ENCODE measurements at regions not wholly inside any gene's neighbourhood (a gene's known extent, or its start where the extent isn't known, plus 50 kb on each side); places are given as distances from the start of the nearest gene placed in this dataset.

DNA sequence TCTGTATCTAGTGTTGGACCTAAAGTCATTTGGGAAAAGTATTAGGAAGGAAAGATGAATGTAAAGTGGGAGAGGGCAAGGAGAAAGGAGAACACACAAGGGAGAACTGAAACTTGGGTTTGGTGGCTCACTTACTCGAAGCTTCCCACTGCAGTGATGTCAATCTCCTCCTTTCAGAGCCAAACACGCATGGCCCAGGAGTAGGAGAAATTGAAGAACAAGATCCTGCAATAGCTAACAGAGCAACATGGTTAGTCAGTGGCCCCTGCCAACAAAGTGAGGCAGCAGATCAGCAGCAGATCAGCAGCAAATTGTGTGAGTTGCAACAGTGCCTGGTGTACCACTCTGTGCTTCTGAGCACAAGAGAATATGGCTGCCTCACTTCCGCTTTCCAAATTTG is 366.4 kb downstream of the PSAT1 start:
- H3K4me1 ChIP-seq (ENCODE audit: control insufficient read depth, insufficient read depth, low read length), result peaks cover 5% of the 10 kb centered on the region; the same call in 1 of the 2 replicates

DNA sequence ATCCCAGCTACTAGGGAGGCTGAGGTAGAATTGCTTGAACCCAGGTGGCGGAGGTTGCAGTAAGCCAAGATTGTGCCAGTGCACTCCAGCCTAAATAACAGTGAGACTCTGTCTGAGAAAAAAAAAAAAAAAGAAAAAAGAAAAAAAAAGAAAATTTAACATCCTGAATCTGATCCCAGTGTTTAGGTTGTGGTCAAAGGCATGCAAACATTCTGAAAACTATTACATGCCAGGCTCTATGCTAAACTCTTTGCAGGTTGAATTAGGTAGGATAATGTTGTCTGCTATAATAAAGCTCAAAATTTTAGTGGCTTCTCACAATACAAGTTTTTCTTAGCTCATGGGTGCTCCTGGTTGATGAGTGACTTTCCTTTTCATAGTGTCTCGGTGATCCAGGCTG is 367.4 kb downstream of the PSAT1 start:
- Histone ChIP-seq H3K9me3 (ENCODE audit: control insufficient read depth, insufficient read depth, low read depth, low read length) (no peaks in the 10 kb centered on the region), H3K9ac (ENCODE audit: low read length) (no peak overlapping the region), H3K4me3 (ENCODE audit: low read depth, low read length) (no peak overlapping the region), H3K36me3 (ENCODE audit: control insufficient read depth, insufficient read depth, low read length) (no peaks in the 10 kb centered on the region), H3K4me1 (ENCODE audit: control insufficient read depth, insufficient read depth, low read length) (peaks cover 8% of the 10 kb centered on the region; the same call in 1 of the 2 replicates), H3K27me3 (ENCODE audit: control insufficient read depth, insufficient read depth, low read length) (no peaks in the 10 kb centered on the region), H3K27ac (ENCODE audit: low read depth, low read length) (no peak overlapping the region)

More for the DNA sequence above, 366.4 kb downstream of the PSAT1 start:
- H3K9ac ChIP-seq (ENCODE audit: low read length), result no peak overlapping the region
- H3K27ac ChIP-seq (ENCODE audit: low read depth, low read length), result no peak overlapping the region
- no peaks in the 10 kb centered on the region for H3K27me3 ChIP-seq (ENCODE audit: control insufficient read depth, insufficient read depth, low read length)
- H3K4me3 ChIP-seq (ENCODE audit: low read depth, low read length), result no peak overlapping the region
- no peaks in the 10 kb centered on the region for H3K36me3 ChIP-seq (ENCODE audit: control insufficient read depth, insufficient read depth, low read length)
- no peaks in the 10 kb centered on the region for H3K9me3 ChIP-seq (ENCODE audit: control insufficient read depth, insufficient read depth, low read depth, low read length)

GRCh38 chr9:78666818-78667414 is 370.0 kb downstream of the PSAT1 start:
- Histone ChIP-seq H3K27ac (ENCODE audit: low read depth, low read length) (no peak overlapping the region), H3K4me1 (ENCODE audit: control insufficient read depth, insufficient read depth, low read length) (peaks cover 8% of the 10 kb centered on the region; the same call in 1 of the 2 replicates), H3K9me3 (ENCODE audit: control insufficient read depth, insufficient read depth, low read depth, low read length) (no peaks in the 10 kb centered on the region), H3K4me3 (ENCODE audit: low read depth, low read length) (no peak overlapping the region), H3K27me3 (ENCODE audit: control insufficient read depth, insufficient read depth, low read length) (no peaks in the 10 kb centered on the region), H3K36me3 (ENCODE audit: control insufficient read depth, insufficient read depth, low read length) (no peaks in the 10 kb centered on the region), H3K9ac (ENCODE audit: low read length) (no peak overlapping the region)

- Histone ChIP-seq H3K27me3 (ENCODE audit: control insufficient read depth, insufficient read depth, low read length) (no peaks in the 10 kb centered on the region), H3K27ac (ENCODE audit: low read depth, low read length) (peak overlapping the region; percentile 33; the same call in 1 of the 2 replicates), H3K4me1 (ENCODE audit: control insufficient read depth, insufficient read depth, low read length) (peaks cover 8% of the 10 kb centered on the region; the same call in 1 of the 2 replicates), H3K4me3 (ENCODE audit: low read depth, low read length) (no peak overlapping the region), H3K36me3 (ENCODE audit: control insufficient read depth, insufficient read depth, low read length) (no peaks in the 10 kb centered on the region), H3K9ac (ENCODE audit: low read length) (no peak overlapping the region), H3K9me3 (ENCODE audit: control insufficient read depth, insufficient read depth, low read depth, low read length) (no peaks in the 10 kb centered on the region)
These were observed 371.4 kb downstream of the PSAT1 start for GRCh38 chr9:78668148-78668832.

DNA sequence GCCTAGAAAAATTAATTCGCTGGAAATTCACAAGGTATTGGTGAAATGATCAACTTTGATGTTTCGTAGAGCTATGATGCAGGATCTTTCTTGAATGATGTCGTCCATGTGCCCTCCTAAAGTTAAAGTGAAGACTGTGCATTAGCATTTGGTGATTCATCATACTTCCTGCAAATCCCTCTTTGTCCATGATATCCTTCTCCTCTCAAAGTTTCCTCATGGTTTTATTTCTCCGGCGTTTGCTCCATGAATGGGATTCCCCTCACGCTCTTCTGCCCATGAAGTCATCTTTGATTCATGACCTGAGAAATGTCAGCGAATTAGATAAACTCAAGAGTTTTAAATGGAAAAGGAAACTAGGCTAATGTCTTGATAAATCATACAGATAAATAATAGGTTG is 372.7 kb downstream of the PSAT1 start:
- Histone ChIP-seq H3K4me3 (ENCODE audit: low read depth, low read length) (no peak overlapping the region), H3K27me3 (ENCODE audit: control insufficient read depth, insufficient read depth, low read length) (no peaks in the 10 kb centered on the region), H3K27ac (ENCODE audit: low read depth, low read length) (no peak overlapping the region), H3K9me3 (ENCODE audit: control insufficient read depth, insufficient read depth, low read depth, low read length) (no peaks in the 10 kb centered on the region), H3K4me1 (ENCODE audit: control insufficient read depth, insufficient read depth, low read length) (peaks cover 8% of the 10 kb centered on the region; the same call in 1 of the 2 replicates), H3K9ac (ENCODE audit: low read length) (no peak overlapping the region), H3K36me3 (ENCODE audit: control insufficient read depth, insufficient read depth, low read length) (no peaks in the 10 kb centered on the region)

DNA sequence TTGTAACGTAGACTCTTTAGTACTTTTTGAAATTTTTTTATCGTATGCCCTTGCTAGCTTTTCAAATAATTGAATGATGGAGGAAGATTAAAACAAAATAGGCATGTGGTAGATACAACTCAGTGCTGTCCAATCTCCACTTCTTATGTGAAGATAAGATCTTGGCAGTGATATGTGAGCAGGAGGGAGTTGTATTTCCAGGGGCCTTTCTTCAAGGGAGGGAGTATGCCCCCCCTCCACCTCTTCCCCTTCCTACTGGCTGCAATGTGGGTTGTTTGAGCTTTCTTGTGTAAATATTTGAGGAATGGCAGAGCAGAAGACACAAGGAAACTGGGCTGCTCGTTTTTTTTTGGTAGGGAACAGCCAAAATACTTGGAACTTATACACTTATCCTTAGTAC is 374.9 kb downstream of the PSAT1 start:
- Histone ChIP-seq H3K4me1 (ENCODE audit: control insufficient read depth, insufficient read depth, low read length) (peaks cover 8% of the 10 kb centered on the region; the same call in 1 of the 2 replicates), H3K27ac (ENCODE audit: low read depth, low read length) (no peak overlapping the region), H3K36me3 (ENCODE audit: control insufficient read depth, insufficient read depth, low read length) (no peaks in the 10 kb centered on the region), H3K9ac (ENCODE audit: low read length) (no peak overlapping the region), H3K4me3 (ENCODE audit: low read depth, low read length) (no peak overlapping the region), H3K27me3 (ENCODE audit: control insufficient read depth, insufficient read depth, low read length) (no peaks in the 10 kb centered on the region), H3K9me3 (ENCODE audit: control insufficient read depth, insufficient read depth, low read depth, low read length) (no peaks in the 10 kb centered on the region)

- Histone ChIP-seq H3K4me1 (ENCODE audit: control insufficient read depth, insufficient read depth, low read length) (peaks cover under 1% of the 10 kb centered on the region), H3K36me3 (ENCODE audit: control insufficient read depth, insufficient read depth, low read length) (no peaks in the 10 kb centered on the region), H3K27ac (ENCODE audit: low read depth, low read length) (no peak overlapping the region), H3K27me3 (ENCODE audit: control insufficient read depth, insufficient read depth, low read length) (no peaks in the 10 kb centered on the region), H3K9ac (ENCODE audit: low read length) (no peak overlapping the region), H3K9me3 (ENCODE audit: control insufficient read depth, insufficient read depth, low read depth, low read length) (no peaks in the 10 kb centered on the region), H3K4me3 (ENCODE audit: low read depth, low read length) (no peak overlapping the region)
These were observed 377.9 kb downstream of the PSAT1 start for GRCh38 chr9:78674874-78675273.

DNA sequence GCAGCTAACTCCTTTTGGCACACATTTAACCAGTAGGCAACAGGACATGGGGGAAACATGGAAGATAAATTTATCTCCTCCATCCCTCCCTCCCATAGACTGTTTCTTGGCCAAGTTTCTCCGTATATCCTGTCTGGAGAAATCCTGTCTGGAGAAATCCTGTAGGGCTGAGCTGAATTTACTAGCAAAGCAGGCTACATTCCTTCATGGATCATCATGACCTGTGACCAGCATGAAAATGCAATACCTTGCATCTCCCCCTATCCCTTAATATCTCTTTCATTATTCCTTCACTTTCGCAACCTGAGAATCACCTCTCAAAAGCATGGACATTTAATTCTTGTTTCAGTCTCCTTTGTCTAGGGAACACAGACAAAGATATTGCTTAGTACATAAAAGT is 379.1 kb downstream of the PSAT1 start:
- Histone ChIP-seq H3K4me3 (ENCODE audit: low read depth, low read length) (no peak overlapping the region), H3K9me3 (ENCODE audit: control insufficient read depth, insufficient read depth, low read depth, low read length) (no peaks in the 10 kb centered on the region), H3K9ac (ENCODE audit: low read length) (no peak overlapping the region), H3K4me1 (ENCODE audit: control insufficient read depth, insufficient read depth, low read length) (peaks cover 5% of the 10 kb centered on the region), H3K27me3 (ENCODE audit: control insufficient read depth, insufficient read depth, low read length) (no peaks in the 10 kb centered on the region), H3K36me3 (ENCODE audit: control insufficient read depth, insufficient read depth, low read length) (no peaks in the 10 kb centered on the region), H3K27ac (ENCODE audit: low read depth, low read length) (no peak overlapping the region)

GRCh38 chr9:78676623-78677022 is 379.7 kb downstream of the PSAT1 start:
- peaks cover 5% of the 10 kb centered on the region for H3K4me1 ChIP-seq (ENCODE audit: control insufficient read depth, insufficient read depth, low read length)
- no peaks in the 10 kb centered on the region for H3K36me3 ChIP-seq (ENCODE audit: control insufficient read depth, insufficient read depth, low read length)
- no peak overlapping the region for H3K9ac ChIP-seq (ENCODE audit: low read length)
- no peaks in the 10 kb centered on the region for H3K9me3 ChIP-seq (ENCODE audit: control insufficient read depth, insufficient read depth, low read depth, low read length)
- no peaks in the 10 kb centered on the region for H3K27me3 ChIP-seq (ENCODE audit: control insufficient read depth, insufficient read depth, low read length)
- no peak overlapping the region for H3K27ac ChIP-seq (ENCODE audit: low read depth, low read length)
- H3K4me3 ChIP-seq (ENCODE audit: low read depth, low read length), result no peak overlapping the region

DNA sequence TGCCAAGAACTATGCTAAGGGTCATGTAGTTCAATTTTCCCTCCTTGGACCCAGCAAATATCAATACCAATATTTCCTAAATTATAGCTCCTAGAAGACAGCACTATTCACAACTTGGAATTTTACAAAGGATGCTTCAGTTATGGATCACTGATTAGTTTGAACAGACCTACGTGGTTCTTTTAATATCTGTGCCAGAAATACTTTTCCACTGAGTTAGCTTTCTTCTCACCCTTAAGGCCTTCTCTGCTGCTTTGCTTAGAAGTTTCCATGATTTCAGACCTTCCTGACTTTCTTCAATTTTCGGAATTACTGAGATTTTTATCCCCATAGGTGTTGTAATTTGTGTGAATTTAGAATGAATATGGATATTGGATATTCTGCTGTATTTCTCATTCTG is 380.4 kb downstream of the PSAT1 start:
- no peak overlapping the region for H3K27ac ChIP-seq (ENCODE audit: low read depth, low read length)

DNA sequence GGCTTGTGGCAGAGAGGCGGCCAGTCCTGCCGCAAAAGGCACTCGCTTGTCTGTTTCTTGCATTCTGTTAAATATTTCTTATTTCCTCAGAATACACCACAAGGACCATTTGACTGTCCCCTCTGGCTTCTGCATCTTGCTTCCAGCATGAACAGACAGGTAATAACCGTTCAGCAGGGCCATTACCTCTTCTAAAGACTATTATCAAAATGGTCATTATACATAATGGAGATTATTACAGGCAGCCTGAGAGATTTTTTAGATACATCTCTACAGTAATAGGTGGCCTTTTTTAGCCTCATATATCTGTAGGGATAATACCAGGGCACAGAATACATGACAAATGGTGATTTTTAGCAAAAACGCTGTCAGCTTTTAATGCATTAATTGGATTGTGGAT is 382.0 kb downstream of the PSAT1 start:
- H3K9ac ChIP-seq (ENCODE audit: low read length), result no peak overlapping the region
- H3K36me3 ChIP-seq (ENCODE audit: control insufficient read depth, insufficient read depth, low read length), result no peaks in the 10 kb centered on the region
- H3K27ac ChIP-seq (ENCODE audit: low read depth, low read length), result no peak overlapping the region
- no peaks in the 10 kb centered on the region for H3K27me3 ChIP-seq (ENCODE audit: control insufficient read depth, insufficient read depth, low read length)
- peaks cover 5% of the 10 kb centered on the region; the same call in 1 of the 2 replicates for H3K4me1 ChIP-seq (ENCODE audit: control insufficient read depth, insufficient read depth, low read length)
- no peak overlapping the region for H3K4me3 ChIP-seq (ENCODE audit: low read depth, low read length)
- H3K9me3 ChIP-seq (ENCODE audit: control insufficient read depth, insufficient read depth, low read depth, low read length), result no peaks in the 10 kb centered on the region

More for the DNA sequence above, 380.4 kb downstream of the PSAT1 start:
- Histone ChIP-seq H3K4me3 (ENCODE audit: low read depth, low read length) (no peak overlapping the region), H3K4me1 (ENCODE audit: control insufficient read depth, insufficient read depth, low read length) (peaks cover 5% of the 10 kb centered on the region; the same call in 1 of the 2 replicates), H3K9ac (ENCODE audit: low read length) (no peak overlapping the region), H3K27me3 (ENCODE audit: control insufficient read depth, insufficient read depth, low read length) (no peaks in the 10 kb centered on the region), H3K9me3 (ENCODE audit: control insufficient read depth, insufficient read depth, low read depth, low read length) (no peaks in the 10 kb centered on the region), H3K36me3 (ENCODE audit: control insufficient read depth, insufficient read depth, low read length) (no peaks in the 10 kb centered on the region)
